Astrocyte (in vitro differentiated cells and primary cell): ENCODE measurements at regions not wholly inside any gene's neighbourhood (a gene's known extent, or its start where the extent isn't known, plus 50 kb on each side); places are given as distances from the start of the nearest gene placed in this dataset.

ENCODE experiments used
- CTCF ChIP-seq: IDR thresholded peaks from 2 replicates; pipeline ENCODE4 v1.5.1; 2011; ENCODE audit warnings: low read depth, mild to moderate bottlenecking, inconsistent platforms, low read length, moderate library complexity; ENCODE audit not compliant: insufficient read depth
- EZH2 ChIP-seq: IDR thresholded peaks from 2 replicates; pipeline ENCODE4 v1.6.1; 2012; ENCODE audit warnings: mild to moderate bottlenecking, low read length, inconsistent platforms; ENCODE audit not compliant: insufficient read depth

DNA sequence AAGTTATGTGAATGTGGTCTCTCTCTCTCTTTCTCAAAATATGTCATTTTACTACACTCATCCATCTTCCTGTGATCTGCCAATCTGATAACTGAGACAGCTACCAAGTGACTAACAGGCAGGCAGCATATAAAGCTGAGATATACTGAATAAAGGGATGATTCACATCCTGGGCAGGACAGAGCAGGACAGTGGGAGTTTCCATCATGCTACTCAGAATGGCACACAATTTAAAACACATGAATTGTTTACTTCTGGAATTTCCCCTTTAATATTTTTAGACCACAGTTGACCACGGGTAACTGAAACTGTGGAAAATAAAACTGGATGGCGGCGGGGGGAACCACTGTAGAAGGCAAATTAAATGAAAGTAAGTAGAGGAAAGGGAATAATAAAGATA, 58.6 kb upstream of the DCTD start:
- TF ChIP-seq CTCF (no peak), EZH2 (no peak)
